HepG2 (cell line): ENCODE measurements at regions not wholly inside any gene's neighbourhood (a gene's known extent, or its start where the extent isn't known, plus 50 kb on each side); places are given as distances from the start of the nearest gene placed in this dataset.

Source experiments
- ATAC-seq: fragments of 200-7000 bp; cut with Tn5 transposase; 3 replicates; pipeline ENCODE4 v1.9.1; 2020; ENCODE audit warnings: mild to moderate bottlenecking, moderate library complexity
- BruUV-seq: library from RNA; stranded (reverse); fragments of 400-500 nt; replicated peaks from 2 replicates; lab custom pipeline; 2021; lab: Mats Ljungman, UMichigan
- CTCF ChIA-PET: fragments of 300-600 bp; formaldehyde crosslinking; extraction: SDS; loops from one replicate; lab custom pipeline; 2021; ENCODE audit warnings: low total read pairs, inconsistent platforms, low intra/inter-chr PET ratio; lab: Yijun Ruan, JAX
- POLR2A ChIA-PET: fragments of 350-600 bp; sonication (Branson Sonifier 250); formaldehyde crosslinking; loops from one replicate; lab custom pipeline; 2020; ENCODE audit warnings: antibody characterized with exemption, inconsistent platforms; lab: Yijun Ruan, JAX
- DNase-seq: peaks from one replicate; pipeline ENCODE4 v3.0.0-alpha.2; 2015; ENCODE audit warnings: low spot score
- FAIRE-seq: peaks from 3 replicates; lab custom pipeline; 2011; peaks lifted over from hg19 to GRCh38; lab: Jason Lieb, UNC
- H2AFZ ChIP-seq: one replicate; pipeline ENCODE4 v1.6.1; 2011; ENCODE audit warnings: low read length, inconsistent platforms
- H3K27ac ChIP-seq: fragments of 300-600 bp; 3 replicates; pipeline ENCODE4 v1.8.0; 2011; ENCODE audit warnings: mixed run types, mild to moderate bottlenecking, mixed read lengths, low read length, inconsistent platforms; ENCODE audit not compliant: insufficient read depth; ENCODE audit errors: extremely low read length
- H3K27me3 ChIP-seq, 2 experiments: fragments of 200-600 bp in 1 of 2; 2 replicates in 1 of 2; 3 replicates in 1 of 2; pipeline versions ENCODE4 v1.6.0 to v1.8.0; 2011; ENCODE audit warnings: low read length in 2 of 2, mild to moderate bottlenecking in 2 of 2, moderate library complexity in 2 of 2, inconsistent platforms in 1 of 2; ENCODE audit not compliant: insufficient read depth in 2 of 2, control insufficient read depth in 1 of 2
- H3K36me3 ChIP-seq, 2 experiments: fragments of 200-600 bp in 1 of 2; replicated peaks in 1 of 2; 2 replicates in 1 of 2; 3 replicates in 1 of 2; pipeline versions ENCODE4 v1.5.1 to v1.8.0; 2011; ENCODE audit warnings: low read length in 2 of 2, inconsistent platforms in 1 of 2; ENCODE audit not compliant: insufficient read depth in 2 of 2, control insufficient read depth in 1 of 2
- H3K4me1 ChIP-seq: 2 replicates; pipeline ENCODE4 v1.5.1; 2012; ENCODE audit warnings: low read length, inconsistent platforms; ENCODE audit not compliant: insufficient read depth
- H3K4me2 ChIP-seq: 2 replicates; pipeline ENCODE4 v1.6.0; 2011; ENCODE audit warnings: low read depth, low read length, inconsistent platforms
- H3K4me3 ChIP-seq, 3 experiments: fragments of 200-600 bp in 1 of 3; sonication (generic), shearing (Covaris generic) in 1 of 3; replicated peaks in 1 of 3; 2 replicates each; pipeline ENCODE4 v1.5.1; 2011 to 2016; ENCODE audit warnings: low read length in 3 of 3, inconsistent platforms in 2 of 3, low read depth in 2 of 3, mild to moderate bottlenecking in 2 of 3, control low read depth in 1 of 3, mixed read lengths in 1 of 3; ENCODE audit not compliant: insufficient read depth in 1 of 3
- H3K79me2 ChIP-seq: one replicate; pipeline ENCODE4 v1.6.1; 2011; ENCODE audit warnings: low read length, inconsistent platforms; ENCODE audit not compliant: insufficient read depth
- H3K9ac ChIP-seq: 2 replicates; pipeline ENCODE4 v1.6.0; 2011; ENCODE audit warnings: mild to moderate bottlenecking, low read depth, low read length, inconsistent platforms; ENCODE audit not compliant: insufficient read depth
- H3K9me3 ChIP-seq: 2 replicates; pipeline ENCODE4 v1.5.1; 2012; ENCODE audit warnings: mild to moderate bottlenecking, low read length
- H4K20me1 ChIP-seq: 2 replicates; pipeline ENCODE4 v1.6.0; 2011; ENCODE audit warnings: inconsistent platforms, mild to moderate bottlenecking, low read length, moderate library complexity; ENCODE audit not compliant: insufficient read depth
- CREBL2 ChIP-seq: sonication (generic); formaldehyde crosslinking; IDR thresholded peaks from 2 replicates; pipeline ENCODE4 v1.8.1; 2023; ENCODE audit warnings: missing genetic modification reagents, mild to moderate bottlenecking, borderline replicate concordance
- FOXO1 ChIP-seq: sonication (generic); formaldehyde crosslinking; IDR thresholded peaks from 2 replicates; pipeline ENCODE4 v1.4.0; 2020; ENCODE audit warnings: missing genetic modification reagents
- PHF5A ChIP-seq: IDR thresholded peaks from one replicate; pipeline ENCODE4 v1.6.1; 2018; ENCODE audit warnings: low read depth, missing genetic modification reagents; ENCODE audit not compliant: unreplicated experiment
- RFXANK ChIP-seq: IDR thresholded peaks from 2 replicates; pipeline ENCODE4 v1.6.1; 2016
- TSC22D2 ChIP-seq: sonication (generic); formaldehyde crosslinking; IDR thresholded peaks from 2 replicates; pipeline ENCODE4 v1.5.1; 2020; ENCODE audit warnings: missing genetic modification reagents, mild to moderate bottlenecking, borderline replicate concordance
- ZNF121 ChIP-seq: sonication (generic); formaldehyde crosslinking; IDR thresholded peaks from 2 replicates; pipeline ENCODE4 v1.5.0; 2020; ENCODE audit warnings: mild to moderate bottlenecking, missing genetic modification reagents
- ZNF142 ChIP-seq: sonication (generic); formaldehyde crosslinking; IDR thresholded peaks from 2 replicates; pipeline ENCODE4 v1.4.0; 2020; ENCODE audit warnings: missing genetic modification reagents
- ZNF335 ChIP-seq: sonication (generic); formaldehyde crosslinking; IDR thresholded peaks from 2 replicates; pipeline ENCODE4 v1.4.0; 2020; ENCODE audit warnings: missing genetic modification reagents
- ZNF615 ChIP-seq: sonication (generic); formaldehyde crosslinking; IDR thresholded peaks from 2 replicates; pipeline ENCODE4 v1.5.0; 2020; ENCODE audit warnings: mild to moderate bottlenecking, missing genetic modification reagents, borderline replicate concordance
- ZNF761 ChIP-seq: sonication (generic); formaldehyde crosslinking; conservative IDR thresholded peaks from 2 replicates; pipeline ENCODE4 v1.4.0; 2020; ENCODE audit warnings: mild to moderate bottlenecking, missing genetic modification reagents
- ZSCAN20 ChIP-seq: sonication (generic); formaldehyde crosslinking; IDR thresholded peaks from 2 replicates; pipeline ENCODE4 v1.4.0; 2020; ENCODE audit warnings: missing genetic modification reagents, mild to moderate bottlenecking, borderline replicate concordance
- ZSCAN9 ChIP-seq: IDR thresholded peaks from 2 replicates; pipeline ENCODE4 v1.6.1; 2016; ENCODE audit warnings: borderline replicate concordance
- WGBS: methylation state at CpG from one replicate; pipeline ENCODE4 v1.1.6; 2017; ENCODE audit warnings: low lambda C conversion rate; 5-methylcytosine and 5-hydroxymethylcytosine counted together
- in situ Hi-C: cut with HindIII; loops from 2 replicates; pipeline ENCODE4 v1.10.0; 2017; ENCODE audit warnings: low pct_unique_long_range_greater_than_20kb; ENCODE audit not compliant: extremely low pct_ligation_motif_present
- intact Hi-C: fragments of 100-400 bp; cut with micrococcal nuclease; formaldehyde crosslinking; loops from one replicate; pipeline ENCODE4 v1.10.0; 2022; ENCODE audit not compliant: unreplicated experiment

- Histone ChIP-seq H3K4me1 (peaks cover 7% of the 10 kb centered on the region; the same call in 1 of the 2 replicates), H3K36me3 (no peaks in the 10 kb centered on the region), H3K4me3 (no peak overlapping the region), H3K27me3 (no peaks in the 10 kb centered on the region; a peak in 1 of 5 replicates), H3K79me2 (no peaks in the 10 kb centered on the region), H4K20me1 (no peaks in the 10 kb centered on the region), H3K27ac (no peak overlapping the region), H3K4me2 (no peak overlapping the region), H3K9me3 (no peaks in the 10 kb centered on the region), H3K9ac (no peak overlapping the region), H2AFZ (no peak overlapping the region)
- no peak for TF ChIP-seq RFXANK (CRISPR knock-in tag)
- no peak for TF ChIP-seq ZNF615 (CRISPR knock-in tag)
- no peak for TF ChIP-seq TSC22D2 (CRISPR knock-in tag)
- TF ChIP-seq ZNF142, result no peak
- TF ChIP-seq ZNF761 (CRISPR knock-in tag), result no peak
- TF ChIP-seq FOXO1 (CRISPR knock-in tag), result no peak
- TF ChIP-seq ZSCAN20, result no peak
- no peak for TF ChIP-seq PHF5A (CRISPR knock-in tag)
- no peak for TF ChIP-seq ZNF335 (CRISPR knock-in tag)
- TF ChIP-seq ZNF121 (CRISPR knock-in tag), result no peak
- no peak for TF ChIP-seq CREBL2 (CRISPR knock-in tag)
- no peak for TF ChIP-seq ZSCAN9 (CRISPR knock-in tag)
- WGBS, result 37% methylated on average over 3 of the region's 3 CpGs
- CTCF ChIA-PET, result no interaction called here
- POLR2A ChIA-PET, result no interaction called here
- DNase-seq (no peak), ATAC-seq (no peak), FAIRE-seq (no peak)
- in situ Hi-C loops (no loop called here), intact Hi-C loops (no loop called here)
- BruUV-seq, result no TSS peak
These were observed 60.5 kb upstream of the TBC1D5 start for GRCh38 chr3:17802950-17803349.
